GM12872 (cell line): ENCODE measurements at regions not wholly inside any gene's neighbourhood (a gene's known extent, or its start where the extent isn't known, plus 50 kb on each side); places are given as distances from the start of the nearest gene placed in this dataset.

Source experiments
- CTCF ChIP-seq: IDR thresholded peaks from 3 replicates; pipeline ENCODE4 v1.5.1; 2011; ENCODE audit warnings: low read depth, mild to moderate bottlenecking, low read length, moderate library complexity; ENCODE audit not compliant: insufficient read depth

DNA sequence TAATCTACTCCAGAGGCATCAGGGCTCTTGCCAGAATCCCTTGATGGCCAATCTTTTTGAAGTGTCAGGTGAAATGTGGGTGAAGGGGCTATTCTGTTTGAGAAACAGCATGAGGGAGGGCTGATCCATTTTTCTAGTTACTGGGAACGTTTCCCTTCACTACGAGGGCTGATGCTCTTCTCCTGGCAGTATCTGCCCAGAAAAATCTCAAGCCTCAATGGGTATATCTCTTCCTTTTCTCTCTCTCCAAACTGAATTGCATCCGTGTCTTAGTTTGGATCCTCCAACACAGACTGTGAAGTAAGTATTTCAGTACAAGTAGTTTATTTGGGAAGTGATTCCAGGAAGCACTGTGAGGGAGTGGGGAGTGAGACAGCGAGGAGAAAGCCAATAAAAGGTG, 113.0 kb upstream of the NAV2 start:
- no peak for TF ChIP-seq CTCF

GRCh38 chr11:19598876-19599486, 113.7 kb upstream of the NAV2 start:
- TF ChIP-seq CTCF = no peak

DNA sequence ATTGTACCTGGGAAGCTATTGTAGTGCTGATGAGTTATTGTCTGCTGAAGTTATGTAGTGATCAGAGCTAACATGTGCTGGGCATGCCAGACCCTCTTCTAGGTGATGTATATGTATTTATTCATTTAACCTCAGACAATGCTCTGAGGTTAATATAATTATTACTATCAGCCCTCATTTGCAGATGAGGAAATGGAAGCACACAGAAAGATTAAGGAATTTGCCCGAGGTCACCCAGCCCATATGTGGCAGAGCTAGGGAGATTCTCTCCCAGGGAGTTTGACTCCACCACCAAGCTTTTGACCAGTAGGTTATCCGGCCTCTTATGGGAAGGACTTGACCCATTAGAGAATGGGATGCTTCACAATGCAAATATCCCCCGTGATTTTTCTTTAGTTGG, 114.2 kb upstream of the NAV2 start:
- no peak for TF ChIP-seq CTCF

DNA sequence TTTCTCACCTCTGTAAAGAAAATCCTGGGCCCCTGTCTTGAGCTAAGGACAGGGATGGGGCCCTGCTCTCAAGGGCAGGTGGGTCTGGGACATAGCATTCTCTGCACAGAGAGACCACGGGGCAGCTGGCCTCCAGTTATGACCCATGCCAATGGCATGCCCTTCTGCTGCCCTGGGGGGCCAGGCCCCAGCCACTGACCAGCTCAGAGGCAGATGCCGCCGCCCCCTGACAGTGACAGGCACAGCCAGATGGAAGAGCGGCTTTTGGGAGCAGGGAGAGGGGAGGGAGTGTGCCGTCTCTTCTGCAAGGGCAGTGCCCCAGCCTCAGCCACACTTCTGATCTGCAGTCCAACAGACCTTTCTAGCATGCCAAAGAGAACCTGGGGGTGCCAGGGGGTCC, 114.8 kb upstream of the NAV2 start:
- TF ChIP-seq CTCF = no peak

GRCh38 chr11:19597206-19597605, 115.4 kb upstream of the NAV2 start:
- TF ChIP-seq CTCF = no peak

DNA sequence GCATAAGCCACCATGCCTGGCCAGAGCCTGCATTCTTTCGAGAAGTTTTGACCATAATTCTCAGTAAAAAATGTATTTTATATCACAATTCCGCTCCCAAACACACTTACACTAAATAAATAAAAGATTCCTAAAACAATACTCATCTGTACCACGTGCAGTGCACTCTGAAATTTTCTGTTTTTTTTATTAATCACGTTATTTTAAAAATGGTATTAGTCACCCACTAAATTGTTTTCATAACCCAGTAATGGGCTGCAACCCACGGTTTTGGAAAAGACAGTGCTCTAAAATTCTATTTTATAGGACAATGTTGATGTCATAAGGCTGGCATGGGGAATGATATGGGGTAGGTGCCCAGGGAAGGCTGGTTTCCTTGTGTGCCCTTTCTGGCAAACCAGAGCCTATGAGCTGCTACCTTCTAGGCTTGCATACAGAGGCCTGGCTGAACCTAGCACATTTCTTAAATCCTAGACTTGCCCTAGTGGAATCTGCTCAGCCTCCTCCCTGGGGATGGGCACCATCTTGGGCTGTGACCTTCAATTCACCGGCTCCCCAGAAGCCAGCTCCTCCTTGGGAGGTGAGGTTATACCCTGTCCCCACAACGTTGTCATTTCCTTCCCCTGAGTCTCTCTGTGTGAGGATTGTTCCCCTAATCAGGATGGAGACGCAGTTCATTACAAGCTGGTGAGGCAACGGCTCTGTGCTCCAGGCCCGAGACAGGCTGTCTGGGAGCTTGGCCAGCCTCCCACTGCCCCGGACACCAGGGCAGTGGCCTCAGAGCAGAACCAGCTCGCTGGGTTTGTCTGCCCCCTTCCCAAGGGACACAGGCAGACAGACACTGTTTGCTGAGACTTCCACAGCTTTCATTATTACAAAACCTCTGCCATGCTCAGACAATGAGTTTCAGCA, 116.5 kb upstream of the NAV2 start:
- no peak for TF ChIP-seq CTCF

- no peak for TF ChIP-seq CTCF
Observed at GRCh38 chr11:19595499-19595839, 117.2 kb upstream of the NAV2 start.
